GM15510 (cell line): ENCODE measurements at regions not wholly inside any gene's neighbourhood (a gene's known extent, or its start where the extent isn't known, plus 50 kb on each side); places are given as distances from the start of the nearest gene placed in this dataset.

ENCODE experiments used
- POLR2A ChIP-seq: IDR thresholded peaks from 3 replicates; pipeline ENCODE4 v1.6.1; 2011; ENCODE audit warnings: borderline replicate concordance; ENCODE audit not compliant: insufficient read length; ENCODE audit errors: extremely low read depth

DNA sequence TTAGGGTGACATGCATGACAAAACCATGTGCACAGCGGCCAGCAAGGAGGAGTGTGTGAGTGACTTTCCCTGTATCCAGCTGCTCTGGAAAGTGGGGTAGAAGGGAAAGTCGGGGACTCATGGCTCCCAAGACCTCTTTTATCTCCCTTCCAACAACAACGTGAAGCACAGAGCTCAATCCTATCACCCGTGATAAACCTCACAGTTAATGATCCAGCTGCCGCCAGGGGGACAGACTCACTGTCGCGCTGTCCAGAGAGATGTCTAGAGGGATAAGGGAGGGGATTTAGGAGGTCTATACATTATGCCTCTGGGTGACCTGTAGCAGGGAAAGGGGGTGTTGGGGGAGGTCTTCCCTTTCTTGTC is 84.0 kb upstream of the SMNDC1 start:
- no peak for TF ChIP-seq POLR2A

DNA sequence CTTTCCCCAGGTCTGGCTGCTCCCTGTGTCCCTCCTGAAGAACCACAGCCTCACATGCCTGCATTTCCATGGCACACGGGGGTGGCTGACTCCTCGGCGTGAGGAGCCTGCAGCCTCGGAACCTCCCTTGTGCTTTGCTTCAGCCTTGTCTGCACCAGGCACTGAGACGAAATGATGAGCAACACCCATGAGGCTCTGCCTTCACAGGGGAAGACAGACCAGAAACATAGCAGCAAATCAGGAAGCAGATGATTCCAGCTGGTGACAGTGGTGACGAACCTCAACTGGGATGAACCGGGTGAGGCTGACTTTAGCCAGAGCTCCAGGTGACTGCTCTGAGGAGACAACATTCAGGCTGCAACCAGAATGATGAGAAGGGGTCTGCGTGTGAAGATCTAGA is 84.5 kb upstream of the SMNDC1 start:
- TF ChIP-seq POLR2A, result no peak

DNA sequence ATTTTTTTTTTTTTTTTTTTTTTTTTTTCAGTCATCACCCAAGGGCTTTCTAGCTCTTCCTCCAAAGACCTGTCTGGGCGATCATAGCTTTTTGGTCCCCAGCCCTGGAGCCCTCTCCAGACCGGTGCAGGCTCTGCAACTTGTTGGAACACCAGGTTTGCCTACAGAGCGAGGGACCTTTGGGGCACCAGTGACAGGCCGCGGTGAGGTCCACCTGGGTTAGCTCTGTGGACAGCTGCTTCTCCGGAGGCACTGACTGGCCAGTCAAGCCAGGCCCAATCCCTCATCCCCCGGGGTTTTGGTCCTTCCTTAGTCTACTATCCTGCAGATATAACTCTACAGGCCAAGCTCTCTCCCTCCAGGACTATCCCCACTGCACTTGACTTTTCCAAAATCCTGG is 86.8 kb upstream of the SMNDC1 start:
- TF ChIP-seq POLR2A, result no peak

DNA sequence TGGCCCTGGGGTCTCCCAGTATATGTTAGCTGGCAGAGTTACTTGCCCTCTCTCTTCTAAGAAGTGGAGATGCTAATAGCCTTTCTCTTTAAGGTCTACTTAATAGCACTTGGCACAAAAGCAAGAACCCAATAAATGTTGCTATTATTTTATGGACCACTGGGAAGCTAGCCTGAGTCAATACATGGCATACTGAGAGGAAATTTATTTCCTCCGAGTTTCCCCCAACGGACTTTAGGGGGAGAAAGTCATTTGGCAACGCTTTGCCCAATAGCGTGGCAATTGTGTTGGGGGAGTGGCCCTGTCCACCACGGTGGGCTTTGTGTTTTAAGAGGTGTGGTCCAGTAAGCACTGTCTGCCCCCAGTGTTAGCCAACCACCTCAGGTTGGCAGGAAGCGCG is 87.4 kb upstream of the SMNDC1 start:
- TF ChIP-seq POLR2A, result no peak

DNA sequence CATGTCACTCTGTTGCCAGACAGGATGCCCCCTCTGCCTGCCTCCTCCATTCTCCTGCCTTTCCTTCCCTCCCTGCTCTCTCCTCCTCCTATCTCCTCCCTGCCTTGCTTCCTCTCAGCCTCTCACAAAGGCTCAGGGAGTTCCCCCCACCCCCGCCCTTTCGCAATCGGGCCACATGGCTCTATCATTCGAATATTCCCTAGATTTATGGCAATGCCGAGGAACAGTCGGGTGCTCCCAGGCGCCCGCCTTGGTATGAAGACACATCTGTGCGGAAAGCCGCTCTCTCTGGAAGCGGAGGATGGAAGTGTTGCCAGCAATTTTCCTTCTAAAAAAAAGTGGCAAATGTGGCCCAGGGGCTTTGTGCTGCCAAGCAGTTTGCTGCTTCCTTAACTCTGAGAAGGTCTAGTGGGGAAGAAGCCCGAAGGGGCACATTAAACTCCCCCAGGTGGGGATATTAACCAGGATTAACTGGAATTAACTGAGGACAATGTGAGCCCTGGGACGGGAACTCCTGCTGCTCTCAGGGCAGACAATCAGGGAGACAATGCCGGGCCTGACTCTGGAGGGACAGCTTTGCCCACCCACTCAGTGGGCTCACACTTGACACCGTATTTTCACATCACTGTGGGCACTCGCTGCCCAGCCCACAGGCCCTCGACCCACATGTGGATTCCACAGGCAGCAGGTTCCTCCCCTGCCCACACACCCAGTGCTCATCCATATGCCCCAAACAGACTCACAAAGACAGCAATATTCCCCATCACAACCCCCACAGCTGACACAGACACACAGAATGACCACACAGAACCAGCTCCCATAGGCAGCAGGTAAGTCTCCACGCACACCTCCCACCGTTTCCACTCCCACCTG is 88.4 kb upstream of the SMNDC1 start:
- no peak for TF ChIP-seq POLR2A

DNA sequence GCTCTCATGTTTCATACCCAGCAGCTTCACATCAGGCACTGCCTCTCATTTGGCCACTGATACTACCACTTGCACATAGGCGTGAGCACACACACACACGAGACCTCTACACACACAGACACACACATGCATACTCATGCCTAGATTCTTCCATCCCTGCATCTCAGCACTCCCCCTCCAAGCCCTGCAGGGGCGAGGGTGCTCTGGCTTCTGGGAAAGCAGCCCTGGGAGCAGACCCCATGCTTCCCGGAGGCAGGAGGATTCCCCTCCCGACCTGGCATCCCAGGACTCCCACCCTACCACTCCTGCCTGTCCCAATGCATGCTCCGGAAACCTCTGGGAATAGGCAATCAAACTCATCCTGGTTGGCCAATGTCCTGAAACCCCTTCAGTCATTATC is 89.1 kb upstream of the SMNDC1 start:
- TF ChIP-seq POLR2A, result no peak

DNA sequence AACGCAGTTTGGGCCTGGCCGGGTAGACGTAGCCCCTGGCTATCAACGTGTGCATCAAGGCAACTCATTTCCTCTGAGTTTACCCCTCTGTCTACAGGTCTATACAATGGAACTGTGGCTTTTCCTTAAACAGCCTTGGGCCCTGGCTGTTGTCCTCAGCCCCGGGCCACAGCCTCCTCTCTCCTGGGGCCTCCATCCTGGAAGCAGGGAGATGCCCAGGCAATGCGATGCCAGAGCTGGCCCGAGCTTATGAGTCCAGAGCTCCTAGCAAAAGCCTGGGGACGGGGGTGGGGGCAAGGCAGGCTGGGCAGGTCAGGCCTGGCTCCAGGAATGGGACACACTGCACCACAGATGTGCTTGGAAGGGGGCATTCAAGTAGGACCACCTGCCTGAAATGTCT is 89.6 kb upstream of the SMNDC1 start:
- no peak for TF ChIP-seq POLR2A

DNA sequence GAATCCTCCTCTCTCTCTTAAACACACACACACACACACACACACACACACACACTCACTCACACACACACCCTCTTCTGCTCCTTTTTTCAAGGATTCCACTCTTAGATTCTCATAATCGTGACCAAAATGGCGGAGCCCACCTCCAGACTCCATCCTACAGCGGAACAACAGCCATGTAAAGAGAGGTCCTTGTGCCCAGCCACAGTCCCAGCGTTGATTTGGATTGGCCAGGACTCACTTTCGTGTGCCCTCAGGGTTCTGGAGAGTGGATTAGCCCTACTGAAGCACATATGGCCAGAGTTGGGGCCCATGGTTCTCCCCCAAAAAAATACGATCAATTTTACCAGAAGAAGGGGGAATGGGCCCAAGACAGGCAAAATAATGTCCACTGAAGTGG is 90.2 kb upstream of the SMNDC1 start:
- no peak for TF ChIP-seq POLR2A

DNA sequence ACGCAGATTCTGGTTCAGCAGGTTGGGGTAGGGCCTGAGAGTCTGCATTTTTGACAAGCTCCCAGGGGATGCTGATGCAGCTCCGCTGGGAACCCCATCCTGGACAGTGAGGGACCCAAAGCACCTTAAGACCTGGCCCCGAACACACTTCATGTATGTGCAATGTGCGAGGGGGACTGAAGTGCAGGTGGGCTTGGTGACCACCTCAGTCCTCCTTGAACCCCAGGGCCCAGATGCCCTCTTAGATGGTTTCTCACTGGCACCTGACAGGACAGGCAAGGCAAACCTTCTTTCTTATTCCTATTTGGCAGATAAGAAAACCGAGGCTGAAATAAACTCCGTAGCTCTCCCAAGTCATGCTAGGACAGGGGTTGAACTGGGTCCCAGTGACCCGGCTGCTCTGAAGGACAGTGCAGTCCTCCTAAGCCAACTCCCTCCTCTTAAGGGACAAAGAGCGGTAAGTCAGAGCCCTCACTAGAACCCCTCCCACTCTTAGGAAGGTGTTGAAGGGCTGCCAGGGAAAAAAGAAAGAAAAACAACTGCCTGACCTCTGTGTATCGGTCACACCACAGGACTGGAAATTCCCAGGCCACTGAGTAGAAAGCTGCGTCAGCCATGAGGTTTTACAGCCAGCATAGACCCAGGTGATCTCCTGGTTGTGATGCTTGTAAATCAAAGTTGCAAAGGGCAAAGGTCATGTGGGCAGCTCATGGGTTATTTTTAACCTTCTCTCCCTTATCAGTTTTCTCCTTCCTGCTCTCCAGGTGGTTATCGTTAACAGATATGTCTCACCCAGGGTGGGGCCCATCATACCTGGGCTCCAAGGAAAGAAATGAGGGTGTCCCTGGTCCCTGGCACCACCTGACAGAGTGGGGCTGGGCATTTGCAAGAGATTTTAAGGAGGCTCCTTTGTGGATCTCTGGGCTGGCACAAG is 90.9 kb upstream of the SMNDC1 start:
- TF ChIP-seq POLR2A, result no peak

DNA sequence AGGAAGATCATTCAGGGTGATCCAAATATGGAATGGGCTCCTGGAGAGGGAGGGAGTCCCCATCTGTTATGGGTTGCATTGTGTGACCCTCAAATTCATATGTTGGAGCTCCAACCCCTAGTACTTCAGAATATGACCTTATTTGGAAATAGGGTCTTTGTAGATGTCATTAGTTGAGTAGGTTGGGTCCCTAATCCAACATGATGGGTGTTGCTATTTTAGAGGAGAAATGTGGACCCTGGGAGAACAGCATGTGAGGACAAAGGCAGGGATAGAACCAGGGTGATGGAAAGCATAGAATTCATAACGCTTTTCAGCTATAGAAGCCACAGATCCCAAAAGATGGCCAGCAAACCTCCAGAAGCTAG is 91.5 kb upstream of the SMNDC1 start:
- no peak for TF ChIP-seq POLR2A

DNA sequence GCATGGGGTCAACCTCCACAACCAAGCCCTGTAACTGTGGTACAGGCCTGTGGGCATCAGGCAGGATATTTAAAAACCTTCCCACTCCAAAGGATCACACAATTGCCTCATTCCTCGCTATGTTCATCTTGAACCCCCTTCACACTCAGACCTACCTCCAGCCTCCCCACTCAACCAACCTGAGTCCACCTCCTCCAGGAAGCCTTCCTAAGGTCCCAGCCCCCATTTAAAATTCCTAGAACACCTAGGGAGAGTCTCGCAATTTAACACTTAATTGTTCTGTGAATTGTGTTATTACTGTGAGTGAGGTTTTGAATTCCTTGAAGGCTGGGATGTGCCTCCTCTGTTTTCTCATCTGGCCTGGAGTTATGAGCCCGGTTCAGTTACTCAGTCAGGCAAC is 93.1 kb upstream of the SMNDC1 start:
- no peak for TF ChIP-seq POLR2A

DNA sequence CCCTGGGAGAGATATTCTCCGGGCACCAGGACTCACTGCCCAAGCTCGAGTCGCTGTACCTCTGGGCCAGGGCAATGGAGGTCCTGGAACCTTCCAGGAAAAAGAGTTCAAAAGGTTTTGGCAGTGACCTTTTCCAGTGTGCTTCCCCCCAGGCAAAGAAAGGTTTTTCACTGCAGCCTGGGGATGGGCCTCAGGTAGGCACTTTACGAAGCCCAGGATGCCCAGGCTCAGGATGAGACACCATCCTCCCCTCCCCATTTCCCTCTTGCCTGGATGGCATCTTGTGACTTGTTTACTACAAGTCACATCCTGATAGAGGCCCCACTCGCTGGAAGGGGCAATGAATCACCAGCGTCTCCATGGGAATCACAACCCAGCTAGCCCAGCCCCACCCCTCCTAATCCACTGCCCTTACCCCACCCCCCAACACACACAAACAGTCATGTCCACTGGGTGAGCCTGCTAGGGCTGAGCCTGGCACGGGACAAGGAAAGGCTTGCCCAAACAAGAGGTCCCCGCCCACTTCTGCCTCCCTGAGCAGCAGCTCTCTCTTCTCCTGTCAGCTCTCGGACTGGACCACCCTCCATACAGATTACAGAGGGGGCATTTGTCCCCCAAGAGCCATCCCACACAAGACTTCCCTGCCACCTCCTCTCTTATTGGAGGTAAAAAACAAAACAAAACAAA is 93.8 kb upstream of the SMNDC1 start:
- no peak for TF ChIP-seq POLR2A

DNA sequence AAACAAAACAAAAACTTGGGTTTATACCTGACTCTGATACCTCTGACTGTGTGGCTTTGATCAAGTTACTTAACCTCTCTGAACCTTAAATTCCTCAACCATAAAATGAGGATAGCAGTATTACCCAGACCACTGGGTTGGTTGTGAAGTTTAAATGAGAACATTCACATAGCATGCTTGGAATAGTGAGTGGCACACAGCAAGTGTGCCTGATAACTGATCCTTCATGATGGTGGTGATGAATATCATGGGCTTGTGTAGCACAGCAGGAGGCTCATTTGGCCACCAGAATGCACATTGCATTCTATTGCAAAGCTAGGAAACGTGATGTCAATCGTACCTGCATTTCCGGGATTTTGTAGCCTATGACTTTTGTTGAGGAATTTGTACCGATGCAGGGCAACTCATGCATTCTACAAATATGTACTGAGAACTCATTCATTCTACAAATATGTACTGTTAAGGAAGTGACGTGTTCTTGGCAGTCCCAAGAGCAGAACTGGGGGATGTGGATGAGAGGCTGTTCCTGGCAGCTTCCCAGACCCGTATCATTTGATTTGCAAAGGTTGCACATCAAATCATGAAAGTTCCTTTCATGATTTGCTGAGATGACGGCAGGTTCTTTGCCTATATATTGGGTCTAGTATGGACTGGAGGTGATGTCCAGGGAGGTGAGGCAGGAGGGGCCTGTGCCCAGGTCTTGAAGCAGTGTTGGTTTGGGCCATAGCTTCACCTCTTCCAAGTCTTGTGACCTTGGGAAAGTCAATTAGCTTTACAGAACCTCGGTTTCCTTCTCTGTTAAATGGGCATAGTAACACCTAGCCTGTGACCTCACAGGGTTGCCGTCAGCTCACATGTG is 94.6 kb upstream of the SMNDC1 start:
- no peak for TF ChIP-seq POLR2A

DNA sequence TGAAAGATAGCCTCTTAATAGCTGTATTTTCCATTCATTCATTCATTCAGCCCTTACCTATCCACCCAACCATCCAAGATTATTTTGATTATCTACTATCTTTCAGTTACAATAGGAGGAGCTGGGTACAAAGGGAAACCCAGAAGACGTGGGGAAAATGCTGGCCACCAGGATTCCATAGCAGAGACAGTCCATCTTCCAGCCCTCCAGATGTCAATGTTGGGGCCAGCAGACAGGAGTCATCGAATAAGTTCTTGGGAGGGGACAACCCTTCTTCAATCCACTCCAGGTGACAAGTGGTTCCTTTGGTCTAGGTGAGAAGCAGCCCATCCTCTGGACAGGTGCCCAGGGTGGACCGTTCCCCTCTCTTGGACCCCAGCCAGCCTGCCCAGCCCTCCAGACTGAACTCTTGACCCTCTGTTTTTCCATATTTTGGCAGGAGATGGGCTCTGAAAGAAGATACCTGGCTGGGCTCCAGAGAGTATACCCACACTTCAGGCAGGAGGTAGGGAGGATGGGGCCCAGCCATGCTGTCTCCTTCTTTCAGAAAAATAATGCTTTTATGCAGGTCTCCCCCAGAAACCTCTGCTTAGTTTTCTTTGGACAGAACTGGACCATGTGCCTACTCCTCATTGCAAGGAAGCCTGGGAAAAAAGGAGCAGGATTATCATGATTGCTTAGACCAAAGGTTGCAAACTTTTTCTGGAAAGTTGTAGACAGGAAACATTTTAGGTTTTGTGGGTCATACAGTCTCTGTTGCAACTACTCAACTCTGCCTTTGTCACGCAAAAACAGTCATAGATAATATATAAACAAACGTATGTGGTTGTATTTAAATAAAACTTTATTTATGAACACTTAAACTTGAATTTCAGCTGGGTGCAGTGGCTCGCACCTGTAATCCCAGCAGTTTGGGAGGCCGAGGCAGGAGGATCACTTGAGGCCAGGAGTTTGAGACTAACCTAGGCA is 95.5 kb upstream of the SMNDC1 start:
- TF ChIP-seq POLR2A, result no peak
